Gastroesophageal sphincter (tissue), 3 donors: ENCODE measurements at regions not wholly inside any gene's neighbourhood (a gene's known extent, or its start where the extent isn't known, plus 50 kb on each side); places are given as distances from the start of the nearest gene placed in this dataset.

Experiments
- CTCF ChIP-seq, 4 experiments: fragments of 200-600 bp in 2 of 4; fragments of 450-650 bp in 2 of 4; sonication (generic) in 1 of 4; IDR thresholded peaks; one replicate each; pipeline ENCODE4 v1.5.1; 2017 to 2019; ENCODE audit warnings: antibody characterized with exemption in 4 of 4, mild to moderate bottlenecking in 2 of 4, moderate library complexity in 2 of 4
- EP300 ChIP-seq: sonication (generic); formaldehyde crosslinking; IDR thresholded peaks from one replicate; pipeline ENCODE4 v1.6.1; 2017; ENCODE audit warnings: antibody characterized with exemption, mild to moderate bottlenecking
- POLR2A ChIP-seq, 2 donors: fragments of 450-650 bp; IDR thresholded peaks; one replicate each; pipeline ENCODE4 v1.6.1; 2017; ENCODE audit warnings: antibody characterized with exemption in 2 of 2, mild to moderate bottlenecking in 2 of 2, moderate library complexity in 1 of 2
- POLR2AphosphoS5 ChIP-seq: sonication (generic); formaldehyde crosslinking; IDR thresholded peaks from one replicate; pipeline ENCODE4 v1.6.1; 2017; ENCODE audit warnings: antibody characterized with exemption

- TF ChIP-seq POLR2A (IDR thresholded peaks at IDR 0.05), result no peak
- TF ChIP-seq CTCF (IDR thresholded peaks at IDR 0.05), result no peak
- no peak for TF ChIP-seq EP300
- no peak for TF ChIP-seq POLR2AphosphoS5
These were observed 472.4 kb upstream of the HS3ST1 start for GRCh38 chr4:11901089-11901488.
